Activated CD8-positive, alpha-beta T cell treated with anti-CD3 and anti-CD28 coated beads, Interleukin-2, amount 10 ng/mL, durations not matched to agents 7 days and 5 days (primary cell): ENCODE measurements at regions not wholly inside any gene's neighbourhood (a gene's known extent, or its start where the extent isn't known, plus 50 kb on each side); places are given as distances from the start of the nearest gene placed in this dataset.

Source experiments
- ATAC-seq: fragments of 150-1000 bp; cut with Tn5 transposase; one replicate; pipeline ENCODE4 v1.10.0; 2021; ENCODE audit warnings: moderate library complexity
- CTCF ChIA-PET: fragments of 350-600 bp; sonication (Branson Sonifier 250); formaldehyde crosslinking; loops from one replicate; lab custom pipeline; 2021; ENCODE audit warnings: antibody characterized with exemption; lab: Charles Lee
- POLR2A ChIA-PET: fragments of 350-600 bp; sonication (Branson Sonifier 250); formaldehyde crosslinking; loops from one replicate; lab custom pipeline; 2021; ENCODE audit warnings: antibody characterized with exemption; lab: Charles Lee
- DNase-seq: peaks from one replicate; pipeline ENCODE4 v3.0.0-alpha.2; 2020
- H3K27ac Mint-ChIP-seq: one replicate; pipeline ENCODE4 v1.8.0; 2021; ENCODE audit warnings: mild to moderate bottlenecking, mixed read lengths
- H3K27me3 Mint-ChIP-seq: one replicate; pipeline ENCODE4 v1.8.0; 2021; ENCODE audit warnings: low read depth, mixed read lengths
- H3K36me3 Mint-ChIP-seq: one replicate; pipeline ENCODE4 v1.8.0; 2021; ENCODE audit warnings: low read depth, mixed read lengths
- H3K4me1 Mint-ChIP-seq: one replicate; pipeline ENCODE4 v1.8.0; 2021; ENCODE audit warnings: low read depth, mixed read lengths
- H3K4me3 Mint-ChIP-seq: one replicate; pipeline ENCODE4 v1.8.0; 2021; ENCODE audit warnings: mild to moderate bottlenecking, mixed read lengths
- H3K9me3 Mint-ChIP-seq: one replicate; pipeline ENCODE4 v1.8.0; 2022; ENCODE audit warnings: mixed read lengths; ENCODE audit not compliant: insufficient read depth

- ChIA-PET POLR2A (interaction anchor here (0.8 kb wide), 1 partner anchor 72 kb away, joined by 3 read pairs; the partner anchor contains the start of gene C1GALT1), CTCF (interaction anchor here (0.7 to 0.8 kb wide), 2 partner anchors 71 to 325 kb away, joined by 3 read pairs; partner anchors contain the start of gene C1GALT1)
- no peak for DNase-seq
- Mint-ChIP-seq H3K4me3 (no peak overlapping the region), H3K4me1 (peaks cover 3% of the 10 kb centered on the region), H3K27ac (no peak overlapping the region), H3K27me3 (no peaks in the 10 kb centered on the region), H3K9me3 (peaks cover 26% of the 10 kb centered on the region), H3K36me3 (peaks cover 3% of the 10 kb centered on the region)
- ATAC-seq = no peak
Measured at GRCh38 chr7:7110706-7111105, 71.6 kb upstream of the C1GALT1 start.

GRCh38 chr7:7112868-7113267, 69.5 kb upstream of the C1GALT1 start:
- Mint-ChIP-seq H3K4me1 (no peaks in the 10 kb centered on the region), H3K27ac (no peak overlapping the region), H3K4me3 (no peak overlapping the region), H3K27me3 (no peaks in the 10 kb centered on the region), H3K36me3 (peaks cover under 1% of the 10 kb centered on the region), H3K9me3 (peaks cover 23% of the 10 kb centered on the region)
- no peak for DNase-seq
- ATAC-seq = no peak
- POLR2A ChIA-PET = interaction anchor here (0.7 to 1.2 kb wide), 3 partner anchors 19 to 150 kb away, joined by 3 to 4 read pairs (median 3); no protein-coding TSS in a partner anchor
- CTCF ChIA-PET = interaction anchor here (0.9 to 3.2 kb wide), 2 partner anchors 8 to 10 kb away, joined by 3 to 15 read pairs; no protein-coding TSS in a partner anchor

DNA sequence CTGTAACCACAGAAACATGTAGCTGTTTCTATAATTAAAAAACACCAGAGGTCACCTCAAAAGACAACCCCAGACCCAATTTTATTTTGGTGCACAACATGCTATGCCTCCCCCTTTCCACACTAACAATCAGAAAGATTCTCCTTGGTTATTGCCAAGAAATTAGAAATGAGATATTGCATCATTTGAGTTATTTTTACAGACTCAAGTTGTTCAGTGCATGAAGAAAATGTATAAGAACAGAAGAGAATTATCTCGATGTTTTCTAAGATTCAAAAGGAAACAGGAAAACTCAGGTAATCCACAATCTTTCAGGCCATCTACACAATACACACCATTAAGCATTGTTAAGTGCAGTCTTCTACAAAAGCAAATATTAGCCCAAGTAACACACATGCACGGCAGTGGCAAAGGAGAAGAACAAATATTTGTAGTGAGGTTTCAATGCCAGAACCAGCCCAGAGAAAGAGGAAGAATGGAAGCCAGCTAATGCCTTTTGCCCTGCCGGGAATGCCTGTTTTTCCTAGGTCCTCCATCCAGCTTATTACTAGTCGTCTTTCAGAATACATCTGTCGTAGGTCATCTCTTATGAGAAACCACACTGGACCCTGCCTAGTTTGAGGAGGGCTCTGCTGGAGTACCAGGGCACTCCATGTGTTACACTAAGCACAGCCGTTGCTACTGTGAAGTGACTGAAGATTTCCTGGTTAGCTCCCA, 67.6 kb upstream of the C1GALT1 start:
- H3K4me1 Mint-ChIP-seq = no peaks in the 10 kb centered on the region
- H3K4me3 Mint-ChIP-seq = no peak overlapping the region
- CTCF ChIA-PET = interaction anchor here (1.6 to 3.2 kb wide), 2 partner anchors 12 to 67 kb away, joined by 4 to 15 read pairs; no protein-coding TSS in a partner anchor
- DNase-seq = no peak
- peaks cover 10% of the 10 kb centered on the region for H3K9me3 Mint-ChIP-seq
- H3K36me3 Mint-ChIP-seq = no peaks in the 10 kb centered on the region
- ATAC-seq = no peak
- no peak overlapping the region for H3K27ac Mint-ChIP-seq
- POLR2A ChIA-PET = no interaction called here
- H3K27me3 Mint-ChIP-seq = no peaks in the 10 kb centered on the region

- Mint-ChIP-seq H3K9me3 (no peaks in the 10 kb centered on the region), H3K27ac (no peak overlapping the region), H3K36me3 (no peaks in the 10 kb centered on the region), H3K27me3 (no peaks in the 10 kb centered on the region), H3K4me1 (no peaks in the 10 kb centered on the region), H3K4me3 (no peak overlapping the region)
- POLR2A ChIA-PET = no interaction called here
- ATAC-seq (no peak), DNase-seq (no peak)
- CTCF ChIA-PET = interaction anchor here (1.7 kb wide), 1 partner anchor 12 kb away, joined by 6 read pairs; no protein-coding TSS in a partner anchor
Measured at GRCh38 chr7:7117935-7118586, 64.3 kb upstream of the C1GALT1 start.

GRCh38 chr7:7118822-7119221, 63.5 kb upstream of the C1GALT1 start:
- Mint-ChIP-seq H3K4me3 (no peak overlapping the region), H3K36me3 (no peaks in the 10 kb centered on the region), H3K27me3 (no peaks in the 10 kb centered on the region), H3K4me1 (no peaks in the 10 kb centered on the region), H3K9me3 (no peaks in the 10 kb centered on the region), H3K27ac (no peak overlapping the region)
- ATAC-seq (no peak), DNase-seq (no peak)
- ChIA-PET POLR2A (no interaction called here), CTCF (no interaction called here)

- Mint-ChIP-seq H3K9me3 (no peaks in the 10 kb centered on the region), H3K27me3 (no peaks in the 10 kb centered on the region), H3K27ac (no peak overlapping the region), H3K36me3 (no peaks in the 10 kb centered on the region), H3K4me3 (no peak overlapping the region), H3K4me1 (no peaks in the 10 kb centered on the region)
- ATAC-seq (no peak), DNase-seq (no peak)
- ChIA-PET CTCF (no interaction called here), POLR2A (no interaction called here)
Measured at GRCh38 chr7:7119729-7120128, 62.6 kb upstream of the C1GALT1 start.

GRCh38 chr7:7122033-7122478, 60.3 kb upstream of the C1GALT1 start:
- no peaks in the 10 kb centered on the region for H3K27me3 Mint-ChIP-seq
- no peaks in the 10 kb centered on the region for H3K4me1 Mint-ChIP-seq
- CTCF ChIA-PET = interaction anchor here (1.2 to 1.4 kb wide), 2 partner anchors 19 to 60 kb away, joined by 4 read pairs; partner anchors contain the start of gene C1GALT1
- ATAC-seq (no peak), DNase-seq (no peak)
- H3K9me3 Mint-ChIP-seq = no peaks in the 10 kb centered on the region
- H3K27ac Mint-ChIP-seq = no peak overlapping the region
- POLR2A ChIA-PET = no interaction called here
- no peaks in the 10 kb centered on the region for H3K36me3 Mint-ChIP-seq
- H3K4me3 Mint-ChIP-seq = no peak overlapping the region

- no peak for DNase-seq
- no peak overlapping the region for H3K4me3 Mint-ChIP-seq
- H3K9me3 Mint-ChIP-seq = no peaks in the 10 kb centered on the region
- no peak for ATAC-seq
- no peaks in the 10 kb centered on the region for H3K27me3 Mint-ChIP-seq
- H3K4me1 Mint-ChIP-seq = no peaks in the 10 kb centered on the region
- ChIA-PET POLR2A (no interaction called here), CTCF (interaction anchor here (1.3 to 1.4 kb wide), 2 partner anchors 19 to 21 kb away, joined by 3 to 4 read pairs; no protein-coding TSS in a partner anchor)
- H3K36me3 Mint-ChIP-seq = no peaks in the 10 kb centered on the region
- no peak overlapping the region for H3K27ac Mint-ChIP-seq
Measured at GRCh38 chr7:7122701-7123281, 59.6 kb upstream of the C1GALT1 start.

- Mint-ChIP-seq H3K36me3 (no peaks in the 10 kb centered on the region), H3K4me3 (no peak overlapping the region), H3K27me3 (peaks cover 2% of the 10 kb centered on the region), H3K4me1 (no peaks in the 10 kb centered on the region), H3K27ac (no peak overlapping the region), H3K9me3 (no peaks in the 10 kb centered on the region)
- ChIA-PET POLR2A (interaction anchor here (1.2 kb wide), 1 partner anchor 56 kb away, joined by 4 read pairs; the partner anchor contains the start of gene C1GALT1), CTCF (no interaction called here)
- DNase-seq = no peak
- no peak for ATAC-seq
Measured at GRCh38 chr7:7125963-7126362, 56.4 kb upstream of the C1GALT1 start.

DNA sequence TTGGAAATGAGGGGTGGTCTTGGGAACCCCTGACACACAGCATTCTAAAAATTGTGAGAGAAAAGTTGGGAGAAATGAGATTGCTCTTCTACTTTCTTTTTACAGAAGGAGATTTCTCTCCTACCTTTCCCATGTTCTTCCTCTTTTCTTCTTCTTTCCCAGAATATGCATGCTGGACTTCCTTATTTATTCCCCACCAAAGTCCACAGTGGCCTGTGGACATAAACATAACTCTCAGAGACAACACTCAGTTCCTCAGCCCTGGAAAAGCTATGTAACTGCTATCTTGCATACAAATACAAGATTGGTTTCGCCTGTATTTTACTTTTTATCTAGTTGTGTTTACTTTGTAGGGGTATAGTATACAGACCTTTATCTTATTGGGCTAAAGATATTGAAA, 54.6 kb upstream of the C1GALT1 start:
- peaks cover 2% of the 10 kb centered on the region for H3K27me3 Mint-ChIP-seq
- H3K9me3 Mint-ChIP-seq = no peaks in the 10 kb centered on the region
- H3K4me1 Mint-ChIP-seq = peaks cover 3% of the 10 kb centered on the region
- ChIA-PET CTCF (no interaction called here), POLR2A (no interaction called here)
- H3K27ac Mint-ChIP-seq = no peak overlapping the region
- H3K36me3 Mint-ChIP-seq = no peaks in the 10 kb centered on the region
- ATAC-seq (no peak), DNase-seq (no peak)
- no peak overlapping the region for H3K4me3 Mint-ChIP-seq

- ChIA-PET POLR2A (no interaction called here), CTCF (interaction anchor here (1.5 to 1.7 kb wide), 2 partner anchors 12 to 13 kb away, joined by 4 to 6 read pairs; no protein-coding TSS in a partner anchor)
Measured at GRCh38 chr7:7129381-7129780, 53.0 kb upstream of the C1GALT1 start.

More at GRCh38 chr7:7129381-7129780, 53.0 kb upstream of the C1GALT1 start:
- Mint-ChIP-seq H3K4me3 (no peak overlapping the region), H3K36me3 (no peaks in the 10 kb centered on the region), H3K9me3 (no peaks in the 10 kb centered on the region), H3K4me1 (peaks cover 3% of the 10 kb centered on the region), H3K27ac (no peak overlapping the region), H3K27me3 (peaks cover 2% of the 10 kb centered on the region)
- ATAC-seq (no peak), DNase-seq (no peak)
